CD4-positive, alpha-beta T cell (primary cell): ENCODE measurements at regions not wholly inside any gene's neighbourhood (a gene's known extent, or its start where the extent isn't known, plus 50 kb on each side); places are given as distances from the start of the nearest gene placed in this dataset.

Experiments used
- ATAC-seq: fragments of 200-7000 bp; cut with Tn5 transposase; one replicate; pipeline ENCODE4 v1.10.0; 2022; ENCODE audit warnings: mild to moderate bottlenecking; ENCODE audit not compliant: poor library complexity
- CTCF ChIA-PET: fragments of 350-600 bp; sonication (Branson Sonifier 250); formaldehyde crosslinking; loops from one replicate; lab custom pipeline; 2021; ENCODE audit warnings: antibody characterized with exemption, inconsistent platforms; lab: Charles Lee
- POLR2A ChIA-PET: fragments of 350-600 bp; sonication (Branson Sonifier 250); formaldehyde crosslinking; loops from one replicate; lab custom pipeline; 2021; ENCODE audit warnings: antibody characterized with exemption, inconsistent platforms; lab: Charles Lee
- DNase-seq, 14 experiments: peaks; one replicate each; pipeline ENCODE4 v3.0.0-alpha.2; 2013 to 2020; ENCODE audit warnings: mixed read lengths in 2 of 14
- H3K27ac ChIP-seq, 2 donors: one replicate each; pipeline versions ENCODE4 v1.5.1 to v1.7.0; 2013; ENCODE audit warnings: low read length in 2 of 2, low read depth in 1 of 2, mild to moderate bottlenecking in 1 of 2
- H3K27me3 ChIP-seq, 2 experiments: 1 replicate in 1 of 2; 2 replicates in 1 of 2; pipeline versions ENCODE4 v1.6.1 to v1.7.0; 2013; ENCODE audit warnings: low read length in 2 of 2, control low read depth in 1 of 2, mild to moderate bottlenecking in 1 of 2, moderate library complexity in 1 of 2; ENCODE audit not compliant: insufficient read depth in 2 of 2, control insufficient read depth in 1 of 2
- H3K36me3 ChIP-seq: one replicate; pipeline ENCODE4 v1.6.1; 2013; ENCODE audit warnings: low read length, control low read depth; ENCODE audit not compliant: insufficient read depth
- H3K4me1 ChIP-seq: one replicate; pipeline ENCODE4 v1.6.1; 2013; ENCODE audit warnings: low read length, control low read depth; ENCODE audit not compliant: insufficient read depth
- H3K4me3 ChIP-seq: one replicate; pipeline ENCODE4 v1.5.1; 2013; ENCODE audit warnings: mild to moderate bottlenecking, low read length, moderate library complexity
- H3K9me3 ChIP-seq, 2 experiments: 1 replicate in 1 of 2; 2 replicates in 1 of 2; pipeline versions ENCODE4 v1.6.1 to v1.7.0; 2013; ENCODE audit warnings: low read length in 2 of 2, mild to moderate bottlenecking in 2 of 2, control low read depth in 1 of 2, moderate library complexity in 1 of 2; ENCODE audit not compliant: control insufficient read depth in 1 of 2, insufficient read depth in 1 of 2
- H3K27ac Mint-ChIP-seq: one replicate; pipeline ENCODE4 v1.8.0; 2020; ENCODE audit warnings: mixed read lengths
- H3K27me3 Mint-ChIP-seq: one replicate; pipeline ENCODE4 v1.8.0; 2021; ENCODE audit warnings: mixed read lengths
- H3K36me3 Mint-ChIP-seq: one replicate; pipeline ENCODE4 v1.8.0; 2021; ENCODE audit warnings: low read depth, mixed read lengths
- H3K4me1 Mint-ChIP-seq: one replicate; pipeline ENCODE4 v1.8.0; 2021; ENCODE audit warnings: low read depth, mixed read lengths
- H3K4me3 Mint-ChIP-seq: one replicate; pipeline ENCODE4 v1.8.0; 2020; ENCODE audit warnings: mild to moderate bottlenecking, mixed read lengths
- H3K9me3 Mint-ChIP-seq: one replicate; pipeline ENCODE4 v1.8.0; 2020; ENCODE audit warnings: mixed read lengths
- CTCF ChIP-seq: fragments of 200-600 bp; IDR thresholded peaks from one replicate; pipeline ENCODE4 v1.8.0; 2022; ENCODE audit warnings: antibody characterized with exemption, mild to moderate bottlenecking
- intact Hi-C, 2 experiments: fragments of 100-400 bp; cut with DNase I in 1 of 2; cut with micrococcal nuclease in 1 of 2; formaldehyde crosslinking; loops; one replicate each; pipeline versions ENCODE4 v1.15.1 to v1.9.0; 2023 to 2025; cut with DNase I, micrococcal nuclease

- Mint-ChIP-seq H3K9me3 (peaks cover 4% of the 10 kb centered on the region), H3K27me3 (no peaks in the 10 kb centered on the region), H3K27ac (no peak overlapping the region), H3K4me1 (no peaks in the 10 kb centered on the region), H3K4me3 (no peak overlapping the region), H3K36me3 (no peaks in the 10 kb centered on the region)
- no peaks in the 10 kb centered on the region for H3K27me3 ChIP-seq
- intact Hi-C loops: no loop called here
- CTCF ChIA-PET: no interaction called here
- peaks cover 0 to under 1% of the 10 kb centered on the region in 2 experiments for H3K9me3 ChIP-seq
- no peaks in the 10 kb centered on the region for H3K4me1 ChIP-seq
- TF ChIP-seq CTCF: no peak
- ATAC-seq (no peak), DNase-seq (no peak)
- POLR2A ChIA-PET: no interaction called here
- no peaks in the 10 kb centered on the region for H3K36me3 ChIP-seq
- H3K4me3 ChIP-seq: no peak overlapping the region
- H3K27ac ChIP-seq: no peak overlapping the region
Measured at GRCh38 chr5:165328846-165329245, 1823.4 kb downstream of the MAT2B start.

- ChIA-PET POLR2A (no interaction called here), CTCF (no interaction called here)
- Mint-ChIP-seq H3K27me3 (no peaks in the 10 kb centered on the region), H3K27ac (no peak overlapping the region), H3K9me3 (no peaks in the 10 kb centered on the region), H3K36me3 (no peaks in the 10 kb centered on the region), H3K4me1 (no peaks in the 10 kb centered on the region), H3K4me3 (no peak overlapping the region)
- no peaks in the 10 kb centered on the region for H3K27me3 ChIP-seq
- H3K9me3 ChIP-seq: peaks cover 0 to 7% of the 10 kb centered on the region in 2 experiments
- TF ChIP-seq CTCF: no peak
- no peak overlapping the region for H3K27ac ChIP-seq
- H3K36me3 ChIP-seq: no peaks in the 10 kb centered on the region
- DNase-seq (no peak), ATAC-seq (no peak)
- H3K4me1 ChIP-seq: no peaks in the 10 kb centered on the region
- intact Hi-C loops: no loop called here
- H3K4me3 ChIP-seq: no peak overlapping the region
Measured at GRCh38 chr5:165333623-165334022, 1828.2 kb downstream of the MAT2B start.

GRCh38 chr5:165334201-165334600, 1828.8 kb downstream of the MAT2B start:
- no peak for ATAC-seq
- Mint-ChIP-seq H3K4me3 (no peak overlapping the region), H3K27me3 (no peaks in the 10 kb centered on the region), H3K27ac (no peak overlapping the region), H3K4me1 (no peaks in the 10 kb centered on the region), H3K9me3 (no peaks in the 10 kb centered on the region), H3K36me3 (no peaks in the 10 kb centered on the region)
- Histone ChIP-seq H3K4me3 (no peak overlapping the region), H3K36me3 (no peaks in the 10 kb centered on the region), H3K27ac (no peak overlapping the region), H3K27me3 (no peaks in the 10 kb centered on the region), H3K4me1 (no peaks in the 10 kb centered on the region), H3K9me3 (peaks cover 0 to 7% of the 10 kb centered on the region in 2 experiments)
- ChIA-PET CTCF (no interaction called here), POLR2A (interaction anchor here (0.5 kb wide), 1 partner anchor 10 kb away, joined by 3 read pairs; no protein-coding TSS in a partner anchor)
- no peak for DNase-seq
- TF ChIP-seq CTCF: no peak
- intact Hi-C loops: no loop called here
